ENCODE measurements at regions not wholly inside any gene's neighbourhood (a gene's known extent, or its start where the extent isn't known, plus 50 kb on each side); places are given as distances from the start of the nearest gene placed in this dataset.

DNA sequence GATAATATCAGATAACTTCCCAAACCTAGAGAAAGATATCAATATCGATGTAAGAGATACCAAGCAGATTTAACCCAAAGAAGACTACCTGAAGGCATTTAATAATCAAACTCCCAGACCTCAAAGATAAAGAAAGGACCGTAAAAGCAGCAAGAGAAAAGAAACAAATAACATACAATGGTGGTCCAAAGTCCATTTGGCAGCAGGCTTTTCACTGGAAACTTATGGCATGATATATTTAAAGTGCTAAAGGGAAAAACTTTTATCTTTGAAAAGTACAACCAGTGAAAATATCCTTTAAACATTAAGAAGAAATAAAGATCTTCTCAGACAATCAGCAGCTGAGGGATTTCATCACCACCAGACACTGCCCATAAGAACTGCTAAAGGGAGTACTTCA is 812.7 kb upstream of the ADAMTS5 start:
- peaks cover 0 to 10% (median 4%) of the 10 kb centered on the region in 4 donors for H3K4me1 ChIP-seq
- H3K4me3 ChIP-seq: no peak overlapping the region
- DNase-seq: peak in 1 of 2 donors; percentile 36
- TF ChIP-seq, protein P1, sequence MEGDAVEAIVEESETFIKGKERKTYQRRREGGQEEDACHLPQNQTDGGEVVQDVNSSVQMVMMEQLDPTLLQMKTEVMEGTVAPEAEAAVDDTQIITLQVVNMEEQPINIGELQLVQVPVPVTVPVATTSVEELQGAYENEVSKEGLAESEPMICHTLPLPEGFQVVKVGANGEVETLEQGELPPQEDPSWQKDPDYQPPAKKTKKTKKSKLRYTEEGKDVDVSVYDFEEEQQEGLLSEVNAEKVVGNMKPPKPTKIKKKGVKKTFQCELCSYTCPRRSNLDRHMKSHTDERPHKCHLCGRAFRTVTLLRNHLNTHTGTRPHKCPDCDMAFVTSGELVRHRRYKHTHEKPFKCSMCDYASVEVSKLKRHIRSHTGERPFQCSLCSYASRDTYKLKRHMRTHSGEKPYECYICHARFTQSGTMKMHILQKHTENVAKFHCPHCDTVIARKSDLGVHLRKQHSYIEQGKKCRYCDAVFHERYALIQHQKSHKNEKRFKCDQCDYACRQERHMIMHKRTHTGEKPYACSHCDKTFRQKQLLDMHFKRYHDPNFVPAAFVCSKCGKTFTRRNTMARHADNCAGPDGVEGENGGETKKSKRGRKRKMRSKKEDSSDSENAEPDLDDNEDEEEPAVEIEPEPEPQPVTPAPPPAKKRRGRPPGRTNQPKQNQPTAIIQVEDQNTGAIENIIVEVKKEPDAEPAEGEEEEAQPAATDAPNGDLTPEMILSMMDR (IDR thresholded peaks at IDR 0.05): no peak
- no peak for TF ChIP-seq POLR2AphosphoS5 (IDR thresholded peaks at IDR 0.05)
- no peak for TF ChIP-seq EP300 (IDR thresholded peaks at IDR 0.05)
- no peaks in the 10 kb centered on the region for H3K27me3 ChIP-seq
- H3K36me3 ChIP-seq: no peaks in the 10 kb centered on the region
- no peaks in the 10 kb centered on the region for H3K9me3 ChIP-seq
- 29 to 52% (median 36%) methylated on average over 2 of the region's 2 CpGs for WGBS, 5 donors
- intact Hi-C loops (cut with DNase I; ENCODE audit: low total_unique reads): no loop called here
- no peak overlapping the region for H3K27ac ChIP-seq

DNA sequence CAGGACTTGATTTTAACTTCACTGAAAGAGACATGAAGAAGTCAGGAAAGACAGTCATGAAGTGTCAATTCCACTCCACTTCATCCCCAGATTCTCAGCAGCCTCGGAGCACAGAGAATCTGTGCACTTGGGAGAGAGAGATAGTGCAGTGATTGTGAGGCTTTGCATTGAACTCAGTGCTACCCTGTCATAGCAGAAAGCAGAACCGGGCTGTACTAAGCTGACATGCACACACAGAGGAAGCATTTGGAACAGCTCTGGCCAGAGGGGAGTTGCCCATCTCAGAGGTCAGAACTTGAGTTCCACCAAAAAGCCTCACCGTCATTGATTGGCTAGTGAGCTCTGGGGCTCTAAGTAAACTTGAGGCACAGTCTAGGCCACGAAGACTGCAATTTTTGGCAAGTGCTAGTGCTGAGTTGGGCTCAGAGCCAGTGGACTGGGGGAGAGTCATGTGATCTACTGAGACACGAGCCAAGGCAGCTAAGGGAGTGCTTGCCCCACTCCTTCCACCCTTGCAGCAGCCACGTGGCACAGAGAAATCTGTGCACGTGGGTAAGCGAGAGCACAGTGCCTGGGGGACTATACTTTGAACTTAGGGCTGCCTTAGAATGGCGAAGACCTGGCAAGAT is 810.2 kb upstream of the ADAMTS5 start:
- TF ChIP-seq EP300 (IDR thresholded peaks at IDR 0.05) (no peak), POLR2AphosphoS5 (IDR thresholded peaks at IDR 0.05) (no peak), POLR2A (IDR thresholded peaks at IDR 0.05) (no peak)
- TF ChIP-seq, protein P1 (IDR thresholded peaks at IDR 0.05): no peak
- no peak overlapping the region for H3K27ac ChIP-seq
- H3K36me3 ChIP-seq: no peaks in the 10 kb centered on the region
- 34 to 42% (median 34%) methylated on average over 8 to 9 of the region's 9 CpGs for WGBS, 5 donors
- H3K4me3 ChIP-seq: no peak overlapping the region
- no peaks in the 10 kb centered on the region for H3K9me3 ChIP-seq
- intact Hi-C loops (cut with DNase I; ENCODE audit: low total_unique reads): no loop called here
- peak; percentile 28 to 54 for DNase-seq
- peaks cover 0 to 10% (median 4%) of the 10 kb centered on the region in 4 donors for H3K4me1 ChIP-seq
- H3K27me3 ChIP-seq: no peaks in the 10 kb centered on the region

DNA sequence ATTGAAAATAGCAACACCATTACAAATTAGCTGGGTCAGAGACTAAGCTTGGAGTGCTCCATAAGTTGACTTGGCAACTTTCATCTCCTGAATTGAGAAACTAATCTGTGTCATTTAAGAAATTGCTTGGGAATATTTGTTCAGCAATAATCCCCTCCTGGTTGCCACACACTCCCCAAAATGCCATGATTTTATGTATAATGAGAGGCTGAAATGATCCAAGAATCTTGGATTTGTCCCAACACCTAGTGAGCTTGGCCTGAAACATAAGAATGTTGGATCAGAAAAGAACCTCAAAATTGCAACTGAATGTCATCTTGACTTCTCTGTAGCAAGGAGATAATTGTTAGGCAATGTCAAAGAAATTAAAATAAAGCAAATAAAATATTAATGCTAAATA is 805.9 kb upstream of the ADAMTS5 start:
- DNase-seq: no peak
- intact Hi-C loops (cut with DNase I; ENCODE audit: low total_unique reads): no loop called here
- no peak overlapping the region for H3K4me3 ChIP-seq
- H3K27me3 ChIP-seq: no peaks in the 10 kb centered on the region
- H3K4me1 ChIP-seq: peaks cover 0 to 10% (median 4%) of the 10 kb centered on the region in 4 donors
- H3K9me3 ChIP-seq: no peaks in the 10 kb centered on the region
- no peaks in the 10 kb centered on the region for H3K36me3 ChIP-seq
- TF ChIP-seq, protein P1 (IDR thresholded peaks at IDR 0.05): no peak
- no peak for TF ChIP-seq POLR2AphosphoS5 (IDR thresholded peaks at IDR 0.05)
- TF ChIP-seq EP300 (IDR thresholded peaks at IDR 0.05): no peak
- TF ChIP-seq POLR2A (IDR thresholded peaks at IDR 0.05): no peak
- H3K27ac ChIP-seq: no peak overlapping the region

DNA sequence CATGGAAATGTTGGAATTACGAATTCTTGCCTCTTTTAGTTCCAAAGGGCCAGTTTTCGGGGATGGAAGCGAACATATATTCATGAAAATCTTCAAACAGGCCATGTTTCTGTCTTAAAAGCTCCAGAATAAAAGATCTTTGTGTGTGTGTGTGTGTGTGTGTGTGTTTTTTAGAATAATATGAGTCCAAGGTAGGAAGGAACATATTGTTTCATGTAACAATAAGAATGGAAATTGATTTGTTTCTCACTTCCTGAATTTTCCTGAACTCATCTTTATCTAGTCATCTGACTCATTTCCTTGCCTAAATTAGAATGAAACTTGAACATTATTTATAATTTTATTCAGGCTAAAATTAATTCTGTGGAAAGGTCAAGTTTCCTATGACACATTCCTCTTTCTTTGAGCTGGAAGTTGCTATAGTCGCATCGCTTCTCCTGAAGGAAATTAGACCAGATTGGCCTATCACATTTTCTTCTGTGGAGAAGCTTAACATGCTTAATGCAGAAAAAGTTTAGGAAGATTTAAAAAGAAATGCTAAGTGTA is 805.1 kb upstream of the ADAMTS5 start:
- DNase-seq: no peak
- no peak overlapping the region for H3K4me3 ChIP-seq
- H3K9me3 ChIP-seq: no peaks in the 10 kb centered on the region
- TF ChIP-seq, protein P1 (IDR thresholded peaks at IDR 0.05): no peak
- no peak for TF ChIP-seq POLR2A (IDR thresholded peaks at IDR 0.05)
- no peak for TF ChIP-seq EP300 (IDR thresholded peaks at IDR 0.05)
- TF ChIP-seq POLR2AphosphoS5 (IDR thresholded peaks at IDR 0.05): no peak
- H3K4me1 ChIP-seq: peaks cover 0 to 5% (median 3%) of the 10 kb centered on the region in 4 donors
- no peaks in the 10 kb centered on the region for H3K27me3 ChIP-seq
- intact Hi-C loops (cut with DNase I; ENCODE audit: low total_unique reads): no loop called here
- no peaks in the 10 kb centered on the region for H3K36me3 ChIP-seq
- 81 to 91% (median 85%) methylated on average over 5 of the region's 5 CpGs for WGBS, 5 donors
- no peak overlapping the region for H3K27ac ChIP-seq
